Mesodermal cell (in vitro differentiated cells): ENCODE measurements at regions not wholly inside any gene's neighbourhood (a gene's known extent, or its start where the extent isn't known, plus 50 kb on each side); places are given as distances from the start of the nearest gene placed in this dataset.

ENCODE experiments used
- H3K27ac ChIP-seq: 2 replicates; pipeline ENCODE4 v1.7.0; 2013; ENCODE audit warnings: mild to moderate bottlenecking, low read depth, low read length, moderate library complexity; ENCODE audit not compliant: severe bottlenecking
- H3K36me3 ChIP-seq: 2 replicates; pipeline ENCODE4 v1.7.1; 2013; ENCODE audit warnings: mild to moderate bottlenecking, low read length, moderate library complexity; ENCODE audit not compliant: control insufficient read depth, insufficient read depth
- H3K4me1 ChIP-seq: one replicate; pipeline ENCODE4 v1.7.1; 2013; ENCODE audit warnings: mild to moderate bottlenecking, low read length; ENCODE audit not compliant: insufficient read depth, control insufficient read depth, poor library complexity, severe bottlenecking
- H3K4me3 ChIP-seq: 2 replicates; pipeline ENCODE4 v1.7.0; 2013; ENCODE audit warnings: low read length, control low read depth, mild to moderate bottlenecking; ENCODE audit not compliant: insufficient read depth, poor library complexity, severe bottlenecking; ENCODE audit errors: extremely low read depth
- H3K9me3 ChIP-seq: 2 replicates; pipeline ENCODE4 v1.7.1; 2013; ENCODE audit warnings: mild to moderate bottlenecking, low read length, moderate library complexity; ENCODE audit not compliant: control insufficient read depth
- whole genome bisulfite sequencing, 2 experiments: methylation state at CpG; one replicate each; pipeline ENCODE4 v1.1.5; 2013; ENCODE audit warnings: missing lambda C conversion rate in 2 of 2; ENCODE audit not compliant: insufficient coverage in 2 of 2; 5-methylcytosine and 5-hydroxymethylcytosine counted together

DNA sequence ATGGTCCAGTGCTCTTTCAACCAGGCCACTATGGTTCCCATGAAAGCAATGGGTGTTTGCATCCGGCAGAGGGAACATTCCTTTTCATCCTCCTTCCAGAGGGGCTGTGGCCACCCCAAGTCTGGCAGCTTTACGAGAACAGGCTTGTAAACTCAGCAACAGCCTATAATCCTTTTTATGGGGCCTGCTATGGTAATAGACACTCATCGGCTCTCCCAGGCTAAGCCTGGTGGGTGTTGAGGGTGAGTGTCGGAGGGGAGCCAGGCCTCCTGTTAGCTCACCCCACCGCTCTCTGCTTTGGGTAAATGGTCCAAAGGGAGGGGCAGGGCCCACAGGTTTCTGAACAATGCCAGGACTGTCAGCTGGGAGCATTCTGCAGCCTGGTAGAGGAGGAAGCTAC lies 111.6 kb upstream of the CD82 start:
- WGBS, 2 experiments, result 80 to 92% methylated on average over 4 of the region's 5 CpGs
- Histone ChIP-seq H3K27ac (no peak overlapping the region), H3K4me3 (no peak overlapping the region), H3K4me1 (no peaks in the 10 kb centered on the region), H3K36me3 (no peaks in the 10 kb centered on the region), H3K9me3 (no peaks in the 10 kb centered on the region)

GRCh38 chr11:44454666-44455065 lies 110.8 kb upstream of the CD82 start:
- 89 to 94% methylated on average over 2 to 3 of the region's 4 CpGs for WGBS, 2 experiments
- Histone ChIP-seq H3K9me3 (no peaks in the 10 kb centered on the region), H3K27ac (no peak overlapping the region), H3K36me3 (no peaks in the 10 kb centered on the region), H3K4me3 (no peak overlapping the region), H3K4me1 (no peaks in the 10 kb centered on the region)

DNA sequence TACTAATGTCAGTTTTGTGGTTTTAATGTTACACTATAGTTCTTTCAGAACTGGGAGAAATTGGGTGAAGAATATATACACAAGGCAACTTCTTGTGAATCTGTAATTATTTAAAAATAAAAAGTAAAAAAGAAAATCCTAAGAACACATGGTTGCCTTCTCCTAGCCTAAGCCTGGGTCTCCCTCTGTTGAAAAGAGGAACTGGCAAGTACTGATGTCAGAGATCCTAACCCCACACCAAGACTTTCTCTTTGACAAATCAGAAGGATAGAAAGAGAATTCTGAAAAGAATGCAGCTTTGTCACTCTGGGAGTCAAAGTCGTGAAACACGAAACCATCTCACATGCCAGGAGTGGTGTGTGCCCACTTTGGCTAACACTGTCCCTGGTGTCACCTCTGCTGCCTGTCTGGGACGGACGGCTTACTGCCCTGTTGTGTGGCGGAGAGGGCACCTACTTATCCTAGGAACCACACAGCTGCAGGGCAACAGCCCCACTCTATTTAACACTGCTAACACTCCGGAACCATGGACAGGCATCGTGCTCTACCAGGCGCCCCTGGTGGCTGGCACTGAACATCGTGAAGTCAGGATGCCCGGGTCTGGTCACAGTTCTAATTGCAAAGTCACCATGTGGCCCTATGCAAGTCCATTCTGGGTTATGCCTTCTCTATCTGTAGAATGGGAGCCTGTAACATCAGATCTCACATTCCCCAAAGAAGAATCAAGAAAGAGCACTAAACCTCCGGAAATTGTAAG lies 108.7 kb upstream of the CD82 start:
- H3K27ac ChIP-seq, result no peak overlapping the region
- H3K36me3 ChIP-seq, result no peaks in the 10 kb centered on the region
- no peak overlapping the region for H3K4me3 ChIP-seq
- H3K4me1 ChIP-seq, result no peaks in the 10 kb centered on the region
- 67 to 81% methylated on average over 5 to 9 of the region's 11 CpGs for WGBS, 2 experiments
- H3K9me3 ChIP-seq, result no peaks in the 10 kb centered on the region

DNA sequence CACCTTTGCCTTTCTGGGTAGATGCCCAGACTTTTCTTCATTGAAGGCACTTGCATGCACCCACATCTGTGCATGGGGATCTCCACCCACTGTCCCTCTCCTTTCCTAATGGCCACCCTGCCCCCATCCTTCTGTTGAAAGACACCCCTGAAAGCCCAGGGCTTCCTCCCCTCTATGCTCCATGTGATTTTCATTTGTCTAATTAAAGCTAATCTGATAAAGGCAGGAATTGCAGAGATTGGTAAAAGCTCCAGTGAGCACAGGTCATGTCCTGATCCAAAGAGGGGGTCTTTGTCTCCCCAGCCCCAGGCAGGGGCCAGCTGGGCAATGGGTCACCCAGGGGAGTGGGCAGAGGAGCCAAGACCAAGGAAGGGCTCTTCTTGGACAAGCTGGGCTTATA lies 107.6 kb upstream of the CD82 start:
- H3K9me3 ChIP-seq, result no peaks in the 10 kb centered on the region
- H3K4me3 ChIP-seq, result no peak overlapping the region
- no peaks in the 10 kb centered on the region for H3K36me3 ChIP-seq
- no peak overlapping the region for H3K27ac ChIP-seq
- no peaks in the 10 kb centered on the region for H3K4me1 ChIP-seq

DNA sequence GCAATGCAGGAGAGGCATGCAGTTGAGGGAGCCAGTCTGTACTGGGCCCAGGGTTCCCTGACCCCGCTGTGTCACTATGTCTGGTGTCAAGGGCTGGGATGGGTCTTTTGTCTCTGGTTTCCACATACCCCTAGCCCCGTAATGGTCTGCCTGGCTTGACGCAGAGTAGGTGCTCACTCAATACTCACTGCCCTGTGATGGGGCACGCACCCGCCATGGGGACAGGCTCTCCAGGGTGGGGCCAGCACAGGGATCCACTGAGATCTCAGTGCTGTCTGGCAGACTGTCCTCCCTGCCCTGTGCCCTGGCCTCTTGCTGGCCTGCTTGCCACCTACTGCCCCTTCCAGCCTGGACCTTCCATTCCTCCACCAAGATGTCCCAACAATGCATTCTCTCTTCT lies 101.7 kb upstream of the CD82 start:
- H3K9me3 ChIP-seq, result peaks cover 8% of the 10 kb centered on the region
- H3K4me1 ChIP-seq, result no peaks in the 10 kb centered on the region
- H3K27ac ChIP-seq, result no peak overlapping the region
- no peaks in the 10 kb centered on the region for H3K36me3 ChIP-seq
- 94% methylated on average over 5 of the region's 5 CpGs for WGBS, 2 experiments
- no peak overlapping the region for H3K4me3 ChIP-seq

- H3K4me3 ChIP-seq, result no peak overlapping the region
- no peaks in the 10 kb centered on the region for H3K36me3 ChIP-seq
- 80% methylated on average over 1 of the region's 1 CpG; no CpG with 5 or more reads in 1 of the 2 experiments for WGBS, 2 experiments
- no peaks in the 10 kb centered on the region for H3K4me1 ChIP-seq
- H3K9me3 ChIP-seq, result peaks cover 8% of the 10 kb centered on the region
- no peak overlapping the region for H3K27ac ChIP-seq
Measured at GRCh38 chr11:44464741-44465140, 100.7 kb upstream of the CD82 start.

- H3K27ac ChIP-seq, result no peak overlapping the region
- no peaks in the 10 kb centered on the region for H3K36me3 ChIP-seq
- no peak overlapping the region for H3K4me3 ChIP-seq
- 92% methylated on average over 23 to 24 of the region's 24 CpGs for WGBS, 2 experiments
- no peaks in the 10 kb centered on the region for H3K4me1 ChIP-seq
- H3K9me3 ChIP-seq, result peaks cover 8% of the 10 kb centered on the region
Measured at GRCh38 chr11:44466531-44467205, 98.8 kb upstream of the CD82 start.

DNA sequence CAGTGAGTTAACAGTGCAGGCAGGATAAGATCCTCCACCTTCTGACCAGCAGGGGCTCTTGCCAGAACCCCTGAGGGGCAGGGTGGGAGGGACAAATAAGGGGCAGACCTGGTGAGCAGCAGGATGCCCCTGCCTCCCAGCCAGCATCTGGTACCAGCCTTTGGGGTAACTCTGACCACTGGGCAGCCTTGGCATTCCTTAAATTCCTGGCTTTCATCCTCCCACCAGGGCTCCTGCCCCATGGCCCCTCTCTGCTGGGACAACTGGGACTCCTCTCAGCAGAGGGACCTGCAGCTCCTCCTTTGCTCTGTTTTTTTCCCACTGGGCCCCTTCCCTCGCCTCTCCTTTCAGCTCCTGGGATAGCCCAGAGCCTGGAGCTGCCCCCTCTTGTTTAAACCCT lies 98.0 kb upstream of the CD82 start:
- no peak overlapping the region for H3K27ac ChIP-seq
- H3K36me3 ChIP-seq, result no peaks in the 10 kb centered on the region
- H3K9me3 ChIP-seq, result peaks cover 8% of the 10 kb centered on the region
- 50 to 71% methylated on average over 1 of the region's 1 CpG for WGBS, 2 experiments
- no peaks in the 10 kb centered on the region for H3K4me1 ChIP-seq
- H3K4me3 ChIP-seq, result no peak overlapping the region

DNA sequence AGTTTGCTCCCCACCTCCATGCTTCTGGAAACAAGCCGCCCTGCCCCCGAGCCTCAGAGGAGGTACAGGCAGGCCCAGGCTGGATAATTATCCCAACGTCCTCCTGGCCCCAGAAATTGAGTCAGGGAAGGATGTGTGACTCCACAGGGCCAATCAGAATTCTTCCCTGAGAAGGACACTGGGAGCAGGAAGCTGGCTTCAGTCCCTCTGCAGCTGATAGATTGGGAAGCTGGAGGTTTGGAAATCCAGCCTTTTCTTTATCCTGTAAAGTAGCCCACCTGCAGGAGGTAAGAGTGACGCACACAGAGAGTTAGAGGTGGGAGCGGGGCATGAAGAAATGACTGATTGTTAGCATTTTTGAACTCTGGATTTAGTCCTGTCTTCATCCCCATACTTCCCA lies 97.5 kb upstream of the CD82 start:
- Histone ChIP-seq H3K36me3 (no peaks in the 10 kb centered on the region), H3K4me1 (no peaks in the 10 kb centered on the region), H3K27ac (no peak overlapping the region), H3K4me3 (no peak overlapping the region), H3K9me3 (peaks cover 8% of the 10 kb centered on the region)
- 63 to 71% methylated on average over 3 to 4 of the region's 5 CpGs for WGBS, 2 experiments

DNA sequence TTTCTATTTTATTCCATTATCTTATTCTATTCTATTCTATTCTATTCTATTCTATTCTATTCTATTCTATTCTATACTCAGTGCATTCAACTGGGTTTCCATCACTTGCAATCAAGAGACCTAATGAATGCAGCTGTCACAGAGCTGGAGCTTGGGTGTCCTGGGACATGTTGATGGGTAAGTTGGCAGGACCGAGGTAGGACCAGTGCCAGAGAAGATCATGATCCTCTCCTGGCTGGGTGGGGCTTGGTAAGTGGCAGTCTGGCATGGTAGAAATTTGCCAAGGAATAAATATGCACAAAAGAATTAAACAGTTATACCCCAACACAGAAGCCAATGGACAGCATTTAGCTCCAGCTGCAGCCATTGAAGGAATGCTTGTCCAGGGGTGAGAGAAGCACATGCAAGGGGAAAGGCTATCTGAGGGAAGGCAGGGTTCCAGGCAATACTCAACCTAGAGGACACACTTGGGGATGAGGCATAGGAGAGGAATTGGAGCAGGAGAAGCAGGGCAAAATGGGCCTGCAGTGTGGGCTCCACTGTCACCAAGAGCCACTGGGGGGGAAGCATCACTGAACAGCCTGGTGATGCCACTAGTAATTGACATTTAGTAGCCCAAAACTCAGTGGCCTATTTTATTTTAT lies 97.0 kb upstream of the CD82 start:
- WGBS, 2 experiments, result 83% methylated on average over 1 of the region's 1 CpG; no CpG with 5 or more reads in 1 of the 2 experiments
- Histone ChIP-seq H3K4me1 (no peaks in the 10 kb centered on the region), H3K36me3 (no peaks in the 10 kb centered on the region), H3K4me3 (no peak overlapping the region), H3K27ac (no peak overlapping the region), H3K9me3 (peaks cover 8% of the 10 kb centered on the region)

- H3K4me3 ChIP-seq, result no peak overlapping the region
- H3K4me1 ChIP-seq, result no peaks in the 10 kb centered on the region
- H3K9me3 ChIP-seq, result peaks cover 8% of the 10 kb centered on the region
- H3K36me3 ChIP-seq, result no peaks in the 10 kb centered on the region
- no peak overlapping the region for H3K27ac ChIP-seq
- 81 to 94% methylated on average over 4 to 5 of the region's 6 CpGs for WGBS, 2 experiments
Measured at GRCh38 chr11:44469412-44469811, 96.1 kb upstream of the CD82 start.
